HG02610 (cell line): ENCODE measurements at regions not wholly inside any gene's neighbourhood (a gene's known extent, or its start where the extent isn't known, plus 50 kb on each side); places are given as distances from the start of the nearest gene placed in this dataset.
A peak's percentile ranks its signal among the peaks of the same experiment; 100 is the strongest.
"Not testable (repeated sequence)": the region's sequence is repeated elsewhere in the genome, so short reads cannot be mapped to it uniquely, and the experiment has no call there.

Source experiments
- ATAC-seq: cut with Tn5 transposase; IDR thresholded peaks from one replicate; pipeline ENCODE4 v1.9.1; 2021; ENCODE audit warnings: mild to moderate bottlenecking, moderate library complexity; ENCODE audit not compliant: unreplicated experiment

DNA sequence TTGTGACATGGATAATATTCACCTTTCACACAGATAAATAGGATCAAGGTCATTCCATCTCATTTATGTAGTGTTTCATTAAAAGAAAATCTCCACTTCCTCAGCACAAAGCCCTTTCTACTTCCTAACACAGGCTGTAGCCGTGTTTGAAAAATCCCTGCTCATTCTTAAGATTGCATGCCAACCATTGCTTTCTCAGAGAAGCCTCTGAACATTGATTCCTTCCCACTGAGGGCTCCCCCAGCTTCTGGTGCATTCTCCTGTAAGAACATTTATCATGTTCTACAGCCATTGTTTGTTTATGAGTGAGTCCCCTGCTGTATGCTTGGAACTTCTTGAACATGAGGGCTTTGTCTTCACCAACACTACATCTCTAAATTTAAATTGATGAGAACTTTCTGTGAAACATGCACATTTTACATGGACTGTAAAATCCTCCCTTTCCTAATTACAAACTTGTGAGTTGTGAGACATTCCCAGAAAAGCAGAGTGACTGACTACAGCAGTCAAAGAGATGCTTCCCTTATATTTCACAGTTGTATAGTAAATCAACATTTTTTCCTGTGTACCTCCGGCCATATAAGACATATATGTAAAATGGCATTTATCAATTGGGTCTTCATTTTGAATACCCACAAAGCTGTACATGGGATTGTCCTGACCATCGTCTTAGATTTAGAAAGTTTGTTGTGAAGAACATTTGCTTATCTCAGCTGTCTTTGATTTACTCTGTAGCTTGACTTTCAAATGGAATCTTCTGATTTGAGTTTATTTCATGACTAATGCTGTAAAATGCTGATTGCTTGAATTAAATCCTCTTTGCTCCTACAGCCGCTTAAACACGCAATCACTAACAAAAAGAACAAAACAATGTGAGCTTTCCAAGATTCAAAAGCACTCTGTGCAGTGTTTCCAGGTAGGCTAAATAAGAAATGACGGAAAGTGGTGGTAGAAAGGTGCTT, 600.5 kb upstream of the SLIT2 start:
- ATAC-seq = no peak

DNA sequence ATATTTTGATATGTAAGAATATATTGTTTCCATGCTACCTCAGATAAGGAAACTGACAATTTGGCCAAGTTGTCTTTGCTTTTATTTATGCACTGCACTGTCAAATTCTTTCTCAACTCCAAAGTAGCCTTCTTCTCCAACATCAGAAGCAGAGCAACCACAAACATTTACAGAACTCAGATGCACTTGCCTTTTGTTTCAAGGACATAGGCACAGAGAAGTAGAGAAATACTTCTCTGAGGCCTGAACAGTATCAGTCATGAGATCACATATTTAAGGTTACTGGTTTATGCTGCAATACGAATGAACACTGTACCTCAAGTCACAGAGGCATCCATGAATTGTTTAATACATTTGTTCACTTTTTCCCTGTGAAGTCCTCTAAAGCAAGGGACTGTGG, 606.1 kb upstream of the SLIT2 start:
- ATAC-seq = no peak

DNA sequence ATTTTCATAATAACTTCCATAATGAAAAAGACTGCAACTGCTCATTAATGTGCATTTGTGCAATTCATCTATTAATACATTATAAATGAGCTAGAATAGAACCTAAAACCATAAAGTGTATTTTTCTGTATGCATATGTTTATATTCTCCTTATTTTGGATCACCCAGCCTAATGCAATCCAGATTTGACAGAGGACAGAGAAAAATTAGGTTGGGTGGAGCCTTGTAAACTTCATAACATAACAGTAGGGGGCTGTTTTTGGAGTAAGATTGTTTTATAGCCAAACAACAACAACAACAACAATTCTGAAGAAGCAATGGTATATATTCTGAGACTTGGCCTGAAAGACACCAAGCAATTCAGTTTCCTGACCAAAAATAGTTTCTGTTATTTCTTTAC, 615.3 kb upstream of the SLIT2 start:
- no peak for ATAC-seq

DNA sequence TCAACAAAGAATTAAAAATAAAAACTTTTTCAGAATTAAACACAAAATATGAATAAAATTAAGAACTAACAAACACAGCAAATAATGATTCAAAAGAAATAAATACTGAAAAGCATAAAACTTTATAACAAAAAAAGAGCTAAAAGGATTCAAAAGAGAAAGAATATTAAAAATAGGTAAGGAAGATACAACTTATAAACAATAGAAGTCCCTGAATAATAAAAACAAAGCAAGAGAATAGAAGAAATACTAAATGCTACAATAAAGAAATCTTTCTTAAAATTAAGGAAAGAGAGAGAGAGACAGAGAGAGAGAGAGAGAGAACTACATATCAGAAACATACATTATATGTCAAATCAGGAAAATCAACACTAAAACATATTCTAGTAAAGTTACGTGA, 619.9 kb upstream of the SLIT2 start:
- no peak for ATAC-seq

DNA sequence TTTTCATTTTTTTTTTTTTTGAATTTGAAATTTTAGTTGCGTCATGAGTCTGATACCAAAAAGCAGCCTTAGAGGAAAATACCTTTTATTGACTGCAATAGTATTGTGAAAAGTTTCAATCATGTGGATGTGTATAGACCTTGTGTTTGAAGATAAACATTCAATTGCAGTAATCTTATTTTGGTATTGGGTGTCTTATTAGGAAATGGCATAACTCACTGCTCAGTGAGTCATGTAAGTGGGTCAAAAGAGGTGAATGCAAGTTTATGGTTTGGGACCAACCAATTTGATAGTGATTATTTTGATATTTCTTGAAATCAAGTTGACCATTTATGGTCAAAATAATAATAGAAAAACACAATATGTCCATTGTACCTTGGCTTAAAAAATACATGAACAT, 627.8 kb upstream of the SLIT2 start:
- ATAC-seq = no peak

DNA sequence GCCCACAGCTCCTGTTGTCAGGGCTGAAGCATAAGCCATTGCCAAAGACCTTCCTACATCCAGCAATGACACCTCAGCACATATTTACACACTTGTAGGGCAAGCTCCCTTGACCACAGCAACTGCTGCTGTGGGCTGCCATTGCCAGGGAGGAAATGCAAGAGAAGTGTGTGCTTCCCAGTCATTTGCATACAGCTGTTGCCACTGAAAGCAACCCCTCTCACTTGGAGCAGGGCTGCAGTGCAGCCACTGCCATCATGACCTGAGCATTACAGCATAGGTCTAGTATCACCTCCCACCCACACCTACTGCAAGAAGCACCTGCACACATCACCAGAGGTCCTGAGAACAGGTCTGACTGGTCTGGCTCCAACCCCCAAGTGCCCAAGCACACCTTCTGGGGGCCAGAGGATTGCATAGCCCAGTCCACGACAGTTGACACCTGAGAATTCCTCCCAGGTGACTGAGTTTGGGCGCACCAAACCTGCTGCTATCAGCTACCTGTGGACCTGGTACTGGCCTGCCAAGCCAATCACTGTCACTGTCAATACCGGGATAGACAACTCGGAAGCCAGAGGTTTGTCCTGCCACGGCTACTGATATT, 636.5 kb upstream of the SLIT2 start:
- ATAC-seq = no peak

DNA sequence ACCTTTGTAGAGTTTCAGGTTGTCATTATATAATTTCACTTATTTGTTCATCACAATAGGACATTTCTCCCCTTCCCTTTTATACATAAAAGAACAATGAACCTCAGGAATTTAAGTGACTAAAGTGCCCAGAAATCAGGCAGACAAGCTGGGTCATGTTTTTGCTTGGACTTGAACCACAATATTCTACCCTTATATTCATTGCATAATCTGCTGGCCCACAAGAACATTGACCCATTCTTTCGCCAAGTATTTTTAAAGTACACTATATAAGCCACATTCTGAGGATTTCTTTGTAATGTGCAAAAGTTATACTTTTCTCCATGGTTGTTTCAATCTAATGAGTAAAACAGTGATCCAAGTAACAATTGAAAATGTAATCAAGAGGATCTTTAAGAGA, 637.5 kb upstream of the SLIT2 start:
- no peak for ATAC-seq

DNA sequence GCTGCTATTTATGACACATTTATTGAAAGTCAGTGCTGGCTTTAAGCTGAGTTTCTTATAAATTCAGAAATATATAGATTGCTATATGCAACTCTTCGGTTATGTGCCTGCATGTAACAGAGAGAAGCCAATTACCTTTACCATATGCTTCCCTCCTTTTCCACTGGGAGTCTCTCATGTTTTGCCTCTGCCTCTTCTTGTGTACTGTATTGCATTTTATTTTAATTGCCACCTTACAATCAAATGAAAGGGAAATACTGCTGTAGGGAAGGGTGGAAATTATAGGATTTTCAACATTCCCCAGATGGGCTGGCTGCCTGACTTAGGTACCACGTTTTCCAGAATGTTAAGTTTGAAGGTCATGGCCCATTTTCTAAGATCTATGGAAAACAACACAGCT, 655.4 kb upstream of the SLIT2 start:
- ATAC-seq = no peak

DNA sequence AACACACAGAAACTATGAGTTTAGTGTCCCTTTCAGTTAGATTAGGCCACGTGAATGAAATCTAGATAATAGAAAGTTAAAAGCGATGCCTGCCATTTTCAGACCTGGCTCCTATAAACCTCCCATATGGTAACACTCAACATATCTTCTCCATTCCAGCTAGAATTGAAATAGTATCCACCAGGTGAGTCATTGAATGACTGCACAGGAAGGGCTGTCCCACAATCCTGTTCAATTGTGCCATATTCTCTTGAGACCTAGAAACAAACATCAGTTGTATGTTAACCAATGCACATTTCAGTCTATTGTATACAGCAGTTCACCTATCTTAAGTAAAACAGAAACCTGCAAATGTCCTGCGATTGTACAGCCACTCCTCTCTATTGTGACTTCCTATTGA, 659.3 kb upstream of the SLIT2 start:
- ATAC-seq = no peak

DNA sequence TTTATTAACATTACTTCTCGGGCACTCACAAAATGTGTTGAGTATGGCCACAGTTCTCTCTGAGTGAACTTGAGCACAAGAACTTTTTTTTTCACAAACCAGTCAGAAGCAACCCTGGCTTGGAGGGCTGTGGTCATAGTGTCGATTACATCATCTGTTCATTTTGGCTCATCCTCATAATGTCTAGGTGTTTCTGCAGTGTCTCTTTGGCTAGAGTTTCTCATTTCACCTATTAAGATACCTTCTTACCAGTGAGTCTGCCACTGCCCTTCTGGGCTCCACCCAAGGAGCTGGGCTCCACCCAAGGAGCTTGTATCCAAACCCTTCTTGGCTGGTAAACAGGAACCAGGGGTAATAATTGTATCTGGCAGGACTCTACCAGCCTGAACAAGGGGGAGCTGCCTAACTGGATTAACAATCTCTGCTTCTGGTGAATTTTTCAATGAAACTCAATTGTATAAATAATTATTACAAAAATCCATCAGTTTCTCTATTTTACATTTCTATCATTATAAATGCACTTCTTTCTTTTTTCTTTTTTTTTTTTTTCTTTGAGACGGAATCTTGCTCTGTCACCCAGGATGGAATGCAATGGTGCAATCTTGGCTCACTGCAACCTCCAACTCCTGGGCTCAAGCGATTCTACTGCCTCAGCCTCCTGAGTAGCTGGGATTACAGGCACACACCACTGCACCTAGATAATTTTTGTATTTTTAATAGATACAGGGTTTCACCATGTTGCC, 667.7 kb upstream of the SLIT2 start:
- ATAC-seq = no peak

DNA sequence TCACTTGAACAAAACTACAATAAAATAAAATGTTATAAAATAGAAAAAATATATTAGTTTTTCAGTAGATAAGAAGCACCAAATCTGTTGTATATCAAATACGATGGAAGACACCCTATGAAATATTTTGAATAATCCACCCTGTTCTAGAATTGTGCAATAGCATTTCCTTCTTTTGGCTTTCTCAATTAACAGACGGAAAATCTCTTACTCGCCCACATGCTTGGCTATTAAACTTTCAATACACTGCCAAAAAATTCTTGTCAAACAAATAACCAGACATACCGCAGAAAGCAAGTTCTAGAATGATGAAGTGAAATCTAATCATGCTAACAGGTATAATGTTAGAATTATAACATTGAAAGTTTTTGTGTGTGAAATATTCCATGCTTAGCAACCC, 671.6 kb upstream of the SLIT2 start:
- ATAC-seq = no peak

DNA sequence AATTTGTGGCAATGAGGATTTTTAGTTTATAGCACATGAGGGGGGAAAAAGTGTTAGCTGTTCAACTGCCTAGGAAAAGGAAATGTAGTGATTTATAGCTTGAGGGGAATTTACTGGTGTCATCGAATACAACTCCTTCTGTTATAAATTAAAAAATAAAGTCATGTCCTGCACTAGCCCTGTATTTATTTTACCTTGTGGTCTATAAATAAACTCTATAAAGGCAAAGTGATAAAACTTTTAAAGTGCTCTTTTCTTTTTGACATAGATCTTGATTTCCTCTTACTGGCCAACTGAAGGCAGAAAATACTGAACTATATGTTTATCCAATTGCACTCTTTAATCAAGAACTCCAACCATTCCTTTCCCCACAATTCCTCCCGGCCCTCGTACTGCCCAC, 672.1 kb upstream of the SLIT2 start:
- no peak for ATAC-seq

DNA sequence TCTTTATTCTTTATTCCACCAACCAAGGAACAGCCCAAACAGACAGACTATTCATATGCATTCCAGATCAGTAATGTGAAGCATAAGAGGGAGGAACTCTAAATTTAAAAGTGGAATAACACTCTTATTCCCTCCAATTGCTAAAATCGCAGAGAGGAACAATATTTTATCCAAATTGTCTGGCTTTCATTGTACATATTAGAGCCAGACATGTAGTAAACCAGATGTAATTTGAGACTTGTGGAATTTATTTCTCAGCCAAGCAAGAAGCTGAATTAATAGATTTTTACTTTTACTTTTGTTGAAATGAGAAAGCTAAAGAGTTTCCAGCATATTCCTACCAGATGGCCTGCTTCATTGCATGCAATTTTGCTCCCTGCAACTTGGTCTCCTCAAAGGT, 674.6 kb upstream of the SLIT2 start:
- no peak for ATAC-seq

DNA sequence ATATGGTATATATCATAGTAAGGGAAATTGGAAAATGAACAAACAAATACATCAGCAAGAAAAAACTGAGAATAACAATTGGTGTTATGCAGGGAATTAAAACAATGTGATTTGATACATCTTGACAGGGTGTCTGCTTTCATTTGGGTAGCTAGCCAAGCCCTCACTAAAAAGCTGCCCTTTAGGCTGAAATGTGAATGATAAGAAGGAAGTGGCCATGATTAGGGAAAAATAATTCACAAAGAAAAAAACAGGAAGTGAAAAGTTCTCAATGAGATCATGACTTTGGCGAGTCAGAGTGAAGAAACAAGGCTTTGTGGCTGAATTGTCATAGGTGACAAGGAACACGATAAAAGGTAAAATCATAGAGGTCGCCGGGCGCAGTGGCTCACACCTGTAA, 675.8 kb upstream of the SLIT2 start:
- ATAC-seq = peak; percentile 48

DNA sequence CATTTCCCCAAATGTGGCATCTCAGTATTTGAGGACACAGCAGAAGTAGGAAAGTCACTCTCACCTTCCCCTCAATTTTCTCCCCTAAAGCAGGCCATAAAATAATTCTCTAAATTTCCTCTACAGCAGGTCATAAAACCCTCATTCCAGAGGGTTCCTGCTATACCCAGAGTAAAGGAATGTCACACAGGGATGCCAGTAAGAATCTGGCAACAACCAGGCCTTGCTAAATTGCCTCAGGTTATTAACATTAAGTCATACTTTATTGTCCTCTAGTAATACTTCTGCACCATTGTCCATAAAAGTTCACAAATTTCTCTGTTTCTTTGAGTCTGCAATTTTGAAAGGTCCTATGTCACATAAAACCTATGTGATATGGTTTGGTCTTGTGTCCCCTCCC, 685.7 kb upstream of the SLIT2 start:
- no peak for ATAC-seq

DNA sequence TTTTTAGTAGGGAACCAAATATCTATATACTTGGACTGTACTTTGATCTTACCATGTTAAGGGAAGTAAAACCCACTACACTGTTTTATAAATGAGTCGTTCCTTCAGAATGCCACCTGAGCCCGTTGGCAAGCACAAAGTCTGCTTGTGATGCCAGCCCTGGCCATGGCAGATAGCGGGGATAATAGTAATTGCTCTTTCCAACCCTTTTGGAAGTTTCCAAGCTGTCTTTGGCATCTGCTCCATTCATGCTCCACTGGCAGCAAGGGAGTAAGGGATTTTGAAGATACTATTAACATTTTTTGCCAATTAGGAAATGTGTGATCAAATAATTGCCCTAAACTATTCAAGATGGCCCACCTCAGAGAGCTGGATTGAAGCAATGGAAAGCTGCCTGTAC, 689.2 kb upstream of the SLIT2 start:
- ATAC-seq = no peak

DNA sequence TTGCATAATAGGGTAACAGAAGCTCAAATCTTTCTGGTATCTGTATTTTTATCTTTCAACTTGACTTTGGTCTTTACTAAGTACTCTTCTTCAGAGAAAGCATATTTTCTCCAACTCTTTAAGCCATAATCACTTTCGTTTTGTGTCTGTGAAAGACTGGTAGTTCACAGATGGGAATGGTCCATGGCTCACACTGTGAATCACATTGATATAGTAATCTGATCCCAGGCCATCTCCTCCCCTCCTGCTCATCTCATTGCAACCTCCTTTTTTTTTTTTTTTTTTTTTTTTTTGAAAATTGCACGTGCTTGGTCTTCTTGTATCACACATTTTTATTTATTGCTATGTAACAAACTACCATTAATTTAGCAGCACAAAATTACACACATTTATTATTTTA, 694.5 kb upstream of the SLIT2 start:
- ATAC-seq = no peak

DNA sequence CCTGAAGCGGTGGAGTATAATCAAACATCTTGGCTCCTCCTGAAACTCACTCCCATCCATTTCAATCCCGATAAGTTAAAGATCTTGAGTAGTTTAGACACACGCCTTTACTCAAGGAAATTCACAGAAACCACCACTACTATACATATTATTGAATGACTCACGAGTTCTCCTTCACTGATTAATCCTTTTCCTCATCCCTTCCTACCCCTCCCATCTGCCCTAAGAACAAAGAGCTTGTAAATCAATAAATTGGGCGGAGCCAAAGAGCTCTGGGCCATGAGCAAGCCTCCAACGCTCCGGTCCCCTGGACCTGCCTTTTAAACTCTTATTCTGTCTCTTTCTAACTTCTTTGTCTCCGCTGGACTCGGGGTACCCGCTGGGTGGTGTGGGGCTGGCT, 695.4 kb upstream of the SLIT2 start:
- ATAC-seq = not testable (repeated sequence)

DNA sequence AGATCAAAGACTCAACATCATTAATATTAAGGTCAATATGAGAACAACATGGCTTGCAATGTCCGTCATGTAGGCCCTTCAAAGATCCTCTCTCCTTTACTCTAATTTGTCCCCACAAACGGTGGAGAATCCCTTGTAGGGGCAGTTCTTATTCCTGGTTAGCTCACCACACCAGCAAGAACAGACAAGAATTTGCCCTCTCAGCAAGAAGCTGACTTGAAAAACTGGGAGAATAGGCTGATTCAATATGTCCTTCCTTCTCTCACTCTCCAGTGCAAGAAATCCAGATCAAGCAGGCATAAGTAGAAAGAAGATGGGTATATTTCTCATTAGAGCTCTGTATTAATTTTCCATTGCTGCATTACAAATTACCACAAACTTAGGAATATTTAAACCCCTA, 704.2 kb upstream of the SLIT2 start:
- no peak for ATAC-seq

DNA sequence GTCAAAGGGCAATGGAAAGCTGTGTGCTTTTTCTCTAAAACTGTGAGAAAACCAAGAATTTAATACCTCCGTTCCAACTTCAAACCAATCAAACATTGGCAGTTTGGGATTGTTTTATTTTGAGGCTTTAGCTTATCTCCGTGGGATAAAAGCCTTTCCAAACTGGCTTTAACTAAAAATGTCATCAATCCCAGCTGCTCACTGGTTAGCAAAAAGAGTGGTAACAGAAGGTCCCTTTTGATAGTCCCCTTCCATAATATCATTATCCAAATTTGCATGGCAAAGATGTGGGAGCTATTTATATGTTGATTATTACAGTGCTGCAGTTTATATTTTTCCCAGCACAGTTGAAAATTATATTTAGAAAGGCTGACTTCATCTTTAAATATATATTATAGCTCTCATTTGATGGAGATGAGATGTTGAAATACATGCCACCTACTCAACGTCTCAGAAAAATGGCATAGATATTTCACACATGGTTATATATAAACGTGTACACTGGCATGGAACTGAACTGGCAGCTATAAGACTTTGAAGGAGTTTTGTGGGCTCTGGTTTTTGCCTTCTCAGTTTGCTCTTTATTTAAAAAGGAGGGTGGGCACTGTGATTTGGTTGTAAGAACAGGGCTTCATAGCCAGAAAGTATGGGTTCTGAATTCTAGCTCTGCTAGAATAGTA, 707.1 kb upstream of the SLIT2 start:
- no peak for ATAC-seq

DNA sequence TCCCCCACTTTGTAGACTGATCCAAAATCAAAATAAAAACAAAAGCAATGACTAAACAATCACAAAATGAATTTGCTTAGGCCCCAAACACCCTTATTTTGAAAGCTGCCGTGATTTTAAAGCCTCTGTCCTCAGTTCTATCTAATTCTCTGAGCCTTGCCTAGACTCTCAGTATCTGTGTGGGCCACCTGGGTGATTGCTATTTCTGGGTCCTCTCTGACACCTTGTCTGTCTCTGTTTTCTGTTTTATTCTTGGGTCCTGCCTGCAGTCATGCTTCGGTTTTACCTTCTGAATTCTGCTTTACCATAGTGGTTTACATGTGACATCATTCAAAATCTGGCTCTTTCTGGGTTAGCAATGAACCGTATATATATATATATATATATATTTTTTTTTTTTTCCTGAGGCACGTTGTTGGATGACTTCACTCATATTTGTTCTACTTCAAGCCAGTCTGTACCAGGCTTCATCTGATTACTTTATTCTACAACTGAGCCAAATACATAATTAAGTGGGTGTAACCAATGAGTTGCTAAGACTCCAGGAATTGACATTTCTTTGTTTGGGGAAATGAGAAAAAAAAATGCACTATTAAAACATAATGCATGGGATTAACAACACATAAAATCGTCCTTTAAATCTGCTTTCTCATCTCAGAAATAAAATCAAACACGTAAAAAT, 710.7 kb upstream of the SLIT2 start:
- ATAC-seq = no peak
